B cell (primary cell): ENCODE measurements at regions not wholly inside any gene's neighbourhood (a gene's known extent, or its start where the extent isn't known, plus 50 kb on each side); places are given as distances from the start of the nearest gene placed in this dataset.

Source experiments
- CTCF ChIP-seq: fragments of 200-600 bp; IDR thresholded peaks from one replicate; pipeline ENCODE4 v1.8.0; 2022; ENCODE audit warnings: antibody characterized with exemption, mild to moderate bottlenecking
- EZH2 ChIP-seq: IDR thresholded peaks from 2 replicates; pipeline ENCODE4 v1.6.1; 2012; ENCODE audit warnings: borderline replicate concordance, low read depth, mild to moderate bottlenecking, moderate library complexity, low read length; ENCODE audit not compliant: insufficient read depth, poor library complexity, severe bottlenecking

- TF ChIP-seq EZH2 = no peak
- no peak for TF ChIP-seq CTCF
Measured at GRCh38 chr9:106085479-106085878, 391.1 kb downstream of the TMEM38B start.
